Activated CD4-positive, alpha-beta T cell treated with anti-CD3 and anti-CD28 coated beads, Interleukin-2, amount 10 ng/mL, durations not matched to agents 7 days and 5 days (primary cell): ENCODE measurements at regions not wholly inside any gene's neighbourhood (a gene's known extent, or its start where the extent isn't known, plus 50 kb on each side); places are given as distances from the start of the nearest gene placed in this dataset.

Source experiments
- CTCF ChIA-PET: fragments of 350-600 bp; sonication (Branson Sonifier 250); formaldehyde crosslinking; loops from one replicate; lab custom pipeline; 2021; ENCODE audit warnings: antibody characterized with exemption; lab: Charles Lee
- POLR2A ChIA-PET: fragments of 350-600 bp; sonication (Branson Sonifier 250); formaldehyde crosslinking; loops from one replicate; lab custom pipeline; 2021; ENCODE audit warnings: antibody characterized with exemption; lab: Charles Lee
- DNase-seq: peaks from one replicate; pipeline ENCODE4 v3.0.0-alpha.2; 2020
- H3K27ac Mint-ChIP-seq: one replicate; pipeline ENCODE4 v1.8.0; 2021; ENCODE audit warnings: mild to moderate bottlenecking, moderate library complexity, mixed read lengths
- H3K27me3 Mint-ChIP-seq: one replicate; pipeline ENCODE4 v1.8.0; 2021; ENCODE audit warnings: mixed read lengths
- H3K36me3 Mint-ChIP-seq: one replicate; pipeline ENCODE4 v1.8.0; 2021; ENCODE audit warnings: low read depth, mixed read lengths
- H3K4me1 Mint-ChIP-seq: one replicate; pipeline ENCODE4 v1.8.0; 2021; ENCODE audit warnings: mixed read lengths
- H3K4me3 Mint-ChIP-seq: one replicate; pipeline ENCODE4 v1.8.0; 2021; ENCODE audit warnings: mild to moderate bottlenecking, moderate library complexity, mixed read lengths
- H3K9me3 Mint-ChIP-seq: one replicate; pipeline ENCODE4 v1.8.0; 2021; ENCODE audit warnings: mixed read lengths

GRCh38 chr5:159533197-159533596, 202.9 kb upstream of the IL12B start:
- no peaks in the 10 kb centered on the region for H3K4me1 Mint-ChIP-seq
- DNase-seq: no peak
- H3K36me3 Mint-ChIP-seq: no peaks in the 10 kb centered on the region
- no peaks in the 10 kb centered on the region for H3K9me3 Mint-ChIP-seq
- no peak overlapping the region for H3K27ac Mint-ChIP-seq
- no peak overlapping the region for H3K4me3 Mint-ChIP-seq
- ChIA-PET POLR2A (no interaction called here), CTCF (no interaction called here)
- H3K27me3 Mint-ChIP-seq: peaks cover 7% of the 10 kb centered on the region

GRCh38 chr5:159536166-159536565, 205.9 kb upstream of the IL12B start:
- Mint-ChIP-seq H3K4me1 (no peaks in the 10 kb centered on the region), H3K9me3 (no peaks in the 10 kb centered on the region), H3K27me3 (no peaks in the 10 kb centered on the region), H3K27ac (no peak overlapping the region), H3K4me3 (no peak overlapping the region), H3K36me3 (no peaks in the 10 kb centered on the region)
- DNase-seq: no peak
- ChIA-PET POLR2A (no interaction called here), CTCF (interaction anchor here (0.7 kb wide), 1 partner anchor 340 kb away, joined by 3 read pairs; no protein-coding TSS in a partner anchor)

- H3K9me3 Mint-ChIP-seq: no peaks in the 10 kb centered on the region
- POLR2A ChIA-PET: no interaction called here
- no peaks in the 10 kb centered on the region for H3K36me3 Mint-ChIP-seq
- CTCF ChIA-PET: no interaction called here
- no peaks in the 10 kb centered on the region for H3K27me3 Mint-ChIP-seq
- no peak for DNase-seq
- no peaks in the 10 kb centered on the region for H3K4me1 Mint-ChIP-seq
- no peak overlapping the region for H3K27ac Mint-ChIP-seq
- H3K4me3 Mint-ChIP-seq: no peak overlapping the region
Measured at GRCh38 chr5:159536646-159537045, 206.4 kb upstream of the IL12B start.

GRCh38 chr5:159539678-159540077, 209.4 kb upstream of the IL12B start:
- CTCF ChIA-PET: no interaction called here
- POLR2A ChIA-PET: no interaction called here
- H3K27me3 Mint-ChIP-seq: no peaks in the 10 kb centered on the region

GRCh38 chr5:159543326-159543725, 213.0 kb upstream of the IL12B start:
- Mint-ChIP-seq H3K36me3 (no peaks in the 10 kb centered on the region), H3K4me3 (no peak overlapping the region), H3K27ac (no peak overlapping the region), H3K4me1 (no peaks in the 10 kb centered on the region), H3K9me3 (no peaks in the 10 kb centered on the region), H3K27me3 (peaks cover 17% of the 10 kb centered on the region)
- POLR2A ChIA-PET: no interaction called here
- CTCF ChIA-PET: no interaction called here
- DNase-seq: no peak

More at GRCh38 chr5:159539678-159540077, 209.4 kb upstream of the IL12B start:
- Mint-ChIP-seq H3K4me1 (no peaks in the 10 kb centered on the region), H3K4me3 (no peak overlapping the region), H3K27ac (no peak overlapping the region), H3K36me3 (no peaks in the 10 kb centered on the region), H3K9me3 (no peaks in the 10 kb centered on the region)
- no peak for DNase-seq

GRCh38 chr5:159545156-159545555, 214.9 kb upstream of the IL12B start:
- Mint-ChIP-seq H3K4me3 (no peak overlapping the region), H3K27ac (no peak overlapping the region), H3K9me3 (no peaks in the 10 kb centered on the region), H3K27me3 (peaks cover 20% of the 10 kb centered on the region), H3K36me3 (no peaks in the 10 kb centered on the region), H3K4me1 (no peaks in the 10 kb centered on the region)
- no peak for DNase-seq
- POLR2A ChIA-PET: no interaction called here
- CTCF ChIA-PET: interaction anchor here (0.5 kb wide), 1 partner anchor 1766 kb away, joined by 3 read pairs; no protein-coding TSS in a partner anchor

- Mint-ChIP-seq H3K4me1 (no peaks in the 10 kb centered on the region), H3K36me3 (no peaks in the 10 kb centered on the region), H3K27me3 (peaks cover 27% of the 10 kb centered on the region), H3K9me3 (no peaks in the 10 kb centered on the region), H3K4me3 (no peak overlapping the region), H3K27ac (no peak overlapping the region)
- no peak for DNase-seq
- ChIA-PET CTCF (no interaction called here), POLR2A (no interaction called here)
Measured at GRCh38 chr5:159547466-159548195, 217.3 kb upstream of the IL12B start.

- DNase-seq: no peak
- Mint-ChIP-seq H3K9me3 (no peaks in the 10 kb centered on the region), H3K4me3 (no peak overlapping the region), H3K27me3 (peaks cover 28% of the 10 kb centered on the region), H3K4me1 (no peaks in the 10 kb centered on the region), H3K27ac (no peak overlapping the region), H3K36me3 (no peaks in the 10 kb centered on the region)
- CTCF ChIA-PET: no interaction called here
- POLR2A ChIA-PET: no interaction called here
Measured at GRCh38 chr5:159548517-159548916, 218.2 kb upstream of the IL12B start.

- H3K4me3 Mint-ChIP-seq: no peak overlapping the region
- H3K9me3 Mint-ChIP-seq: no peaks in the 10 kb centered on the region
- no peak for DNase-seq
- H3K27me3 Mint-ChIP-seq: peaks cover 28% of the 10 kb centered on the region
- ChIA-PET CTCF (no interaction called here), POLR2A (no interaction called here)
- H3K27ac Mint-ChIP-seq: no peak overlapping the region
- no peaks in the 10 kb centered on the region for H3K4me1 Mint-ChIP-seq
- no peaks in the 10 kb centered on the region for H3K36me3 Mint-ChIP-seq
Measured at GRCh38 chr5:159549046-159549445, 218.8 kb upstream of the IL12B start.

- H3K4me3 Mint-ChIP-seq: no peak overlapping the region
- H3K27ac Mint-ChIP-seq: no peak overlapping the region
- CTCF ChIA-PET: no interaction called here
- no peaks in the 10 kb centered on the region for H3K36me3 Mint-ChIP-seq
- H3K27me3 Mint-ChIP-seq: peaks cover 26% of the 10 kb centered on the region
- H3K9me3 Mint-ChIP-seq: no peaks in the 10 kb centered on the region
- H3K4me1 Mint-ChIP-seq: no peaks in the 10 kb centered on the region
- POLR2A ChIA-PET: no interaction called here
- no peak for DNase-seq
Measured at GRCh38 chr5:159550951-159551350, 220.7 kb upstream of the IL12B start.

- no peaks in the 10 kb centered on the region for H3K4me1 Mint-ChIP-seq
- H3K9me3 Mint-ChIP-seq: no peaks in the 10 kb centered on the region
- no peak overlapping the region for H3K27ac Mint-ChIP-seq
- no peak for DNase-seq
- no peaks in the 10 kb centered on the region for H3K36me3 Mint-ChIP-seq
- ChIA-PET POLR2A (no interaction called here), CTCF (interaction anchor here (0.5 to 0.7 kb wide), 3 partner anchors 12 to 114 kb away, joined by 3 read pairs; no protein-coding TSS in a partner anchor)
- H3K4me3 Mint-ChIP-seq: no peak overlapping the region
- H3K27me3 Mint-ChIP-seq: peaks cover 18% of the 10 kb centered on the region
Measured at GRCh38 chr5:159552751-159553150, 222.5 kb upstream of the IL12B start.

- H3K27ac Mint-ChIP-seq: no peak overlapping the region
- DNase-seq: no peak
- ChIA-PET POLR2A (no interaction called here), CTCF (no interaction called here)
- H3K4me3 Mint-ChIP-seq: no peak overlapping the region
- no peaks in the 10 kb centered on the region for H3K36me3 Mint-ChIP-seq
- H3K27me3 Mint-ChIP-seq: peaks cover 14% of the 10 kb centered on the region
- H3K9me3 Mint-ChIP-seq: no peaks in the 10 kb centered on the region
- no peaks in the 10 kb centered on the region for H3K4me1 Mint-ChIP-seq
Measured at GRCh38 chr5:159553792-159554191, 223.5 kb upstream of the IL12B start.

- CTCF ChIA-PET: no interaction called here
- POLR2A ChIA-PET: no interaction called here
- no peaks in the 10 kb centered on the region for H3K4me1 Mint-ChIP-seq
- no peaks in the 10 kb centered on the region for H3K36me3 Mint-ChIP-seq
- H3K27me3 Mint-ChIP-seq: peaks cover 20% of the 10 kb centered on the region
- no peak for DNase-seq
- no peak overlapping the region for H3K4me3 Mint-ChIP-seq
- no peak overlapping the region for H3K27ac Mint-ChIP-seq
- no peaks in the 10 kb centered on the region for H3K9me3 Mint-ChIP-seq
Measured at GRCh38 chr5:159555084-159555483, 224.8 kb upstream of the IL12B start.

GRCh38 chr5:159559337-159559736, 229.1 kb upstream of the IL12B start:
- CTCF ChIA-PET: no interaction called here
- no peaks in the 10 kb centered on the region for H3K36me3 Mint-ChIP-seq
- no peaks in the 10 kb centered on the region for H3K4me1 Mint-ChIP-seq
- no peak overlapping the region for H3K4me3 Mint-ChIP-seq
- no peak overlapping the region for H3K27ac Mint-ChIP-seq
- POLR2A ChIA-PET: no interaction called here
- no peak for DNase-seq
- no peaks in the 10 kb centered on the region for H3K9me3 Mint-ChIP-seq
- peaks cover 18% of the 10 kb centered on the region for H3K27me3 Mint-ChIP-seq
